GM12873 (cell line): ENCODE measurements at regions not wholly inside any gene's neighbourhood (a gene's known extent, or its start where the extent isn't known, plus 50 kb on each side); places are given as distances from the start of the nearest gene placed in this dataset.

Source experiments
- CTCF ChIP-seq: IDR thresholded peaks from 2 replicates; pipeline ENCODE4 v1.5.1; 2012; ENCODE audit warnings: low read depth, mild to moderate bottlenecking, moderate library complexity, low read length, control low read depth; ENCODE audit not compliant: insufficient read depth; ENCODE audit errors: missing control alignments

- TF ChIP-seq CTCF, result no peak
These were observed 138.2 kb upstream of the MKLN1 start for GRCh38 chr7:131189488-131189887.

DNA sequence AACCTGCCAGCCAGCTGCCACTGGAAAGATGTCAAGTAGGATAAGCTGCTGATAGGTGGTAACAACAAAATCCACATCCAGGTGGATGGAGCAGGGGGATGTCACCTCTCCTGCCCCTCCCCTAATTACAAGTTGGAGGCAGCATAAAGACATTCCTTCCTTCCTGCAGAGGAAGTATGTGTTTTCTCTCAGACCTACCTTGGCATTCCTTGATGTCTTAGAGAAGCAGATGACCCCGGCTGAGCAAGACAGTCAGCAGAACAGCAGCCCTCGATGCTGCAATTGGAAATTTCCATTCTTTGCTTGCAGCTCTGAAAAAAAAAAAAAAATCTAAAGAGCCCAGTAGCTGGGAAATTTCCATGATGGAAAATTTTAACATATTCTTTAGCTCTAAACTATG is 137.5 kb upstream of the MKLN1 start:
- TF ChIP-seq CTCF, result no peak

GRCh38 chr7:131190581-131190980 is 137.1 kb upstream of the MKLN1 start:
- TF ChIP-seq CTCF, result no peak

GRCh38 chr7:131194070-131194865 is 133.4 kb upstream of the MKLN1 start:
- no peak for TF ChIP-seq CTCF

- TF ChIP-seq CTCF, result no peak
These were observed 130.9 kb upstream of the MKLN1 start for GRCh38 chr7:131196803-131197202.

DNA sequence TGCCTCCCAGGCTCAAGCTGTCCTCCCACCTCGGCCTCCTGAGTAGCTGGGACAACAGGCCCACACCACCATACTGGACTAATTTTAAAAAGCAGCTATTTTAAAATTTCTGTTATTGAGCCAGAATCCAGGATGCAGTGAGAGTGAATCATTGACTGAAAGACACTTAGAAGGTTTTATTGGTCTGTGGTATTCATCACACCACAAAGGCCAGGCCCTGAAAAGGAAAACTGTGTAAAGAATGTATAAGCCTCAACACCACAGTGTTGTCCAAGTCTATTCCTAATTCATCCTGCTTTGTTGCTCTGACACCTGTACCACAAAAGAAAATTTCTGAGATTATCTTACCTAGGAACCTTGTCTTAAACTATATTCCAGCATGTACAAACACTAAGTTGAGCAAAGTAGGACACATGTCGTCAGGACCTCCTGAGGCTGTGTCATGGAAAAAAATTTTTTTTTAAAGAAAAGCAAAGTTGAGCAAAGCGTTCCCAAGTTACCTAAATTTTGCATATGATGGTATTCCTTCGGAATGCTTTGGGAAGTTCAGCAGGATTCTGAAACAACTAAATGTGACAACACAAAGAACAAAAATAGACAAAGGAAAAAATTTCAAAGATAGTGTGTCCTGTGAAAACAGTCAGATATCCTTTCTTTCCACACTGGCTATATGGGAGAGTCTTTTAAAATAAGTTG is 129.6 kb upstream of the MKLN1 start:
- TF ChIP-seq CTCF, result no peak

DNA sequence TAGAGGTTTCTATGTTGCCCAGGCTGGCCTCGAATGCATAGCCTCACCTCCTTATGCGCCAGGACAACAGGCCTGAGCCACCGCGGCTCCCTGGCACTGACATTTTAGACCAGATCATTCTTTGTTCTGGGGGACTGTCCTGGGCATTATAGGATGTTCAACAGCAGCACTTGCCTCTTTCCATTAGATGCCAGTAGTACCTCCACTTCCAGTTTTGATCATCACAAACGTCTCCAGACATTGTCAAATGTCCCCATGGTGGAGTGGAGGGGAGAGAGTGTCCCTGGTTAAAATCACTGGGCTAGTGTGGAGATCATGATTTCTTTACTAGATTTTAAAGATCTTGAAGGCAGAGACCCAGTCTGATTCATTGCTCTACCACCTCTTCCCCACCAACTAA is 125.2 kb upstream of the MKLN1 start:
- no peak for TF ChIP-seq CTCF
